ENCODE measurements at regions not wholly inside any gene's neighbourhood (a gene's known extent, or its start where the extent isn't known, plus 50 kb on each side); places are given as distances from the start of the nearest gene placed in this dataset.

- no peaks in the 10 kb centered on the region for H3K4me1 Mint-ChIP-seq (ENCODE audit: low read depth)
- no peak overlapping the region for H3K4me3 Mint-ChIP-seq
- no peak for DNase-seq
- no peaks in the 10 kb centered on the region for H3K27me3 Mint-ChIP-seq
- no peaks in the 10 kb centered on the region for H3K36me3 Mint-ChIP-seq
- H3K9me3 Mint-ChIP-seq = peaks cover 7% of the 10 kb centered on the region
- no peak overlapping the region for H3K27ac Mint-ChIP-seq
- ChIA-PET CTCF (no interaction called here), POLR2A (no interaction called here)
- intact Hi-C loops (cut with micrococcal nuclease) = no loop called here
These were observed 332.1 kb downstream of the CTTN start for GRCh38 chr11:70730411-70730810.

- Mint-ChIP-seq H3K27me3 (no peaks in the 10 kb centered on the region), H3K4me3 (no peak overlapping the region), H3K9me3 (peaks cover 7% of the 10 kb centered on the region), H3K36me3 (no peaks in the 10 kb centered on the region), H3K27ac (no peak overlapping the region), H3K4me1 (ENCODE audit: low read depth) (no peaks in the 10 kb centered on the region)
- intact Hi-C loops (cut with micrococcal nuclease) = no loop called here
- ChIA-PET CTCF (no interaction called here), POLR2A (no interaction called here)
- DNase-seq = no peak
These were observed 333.1 kb downstream of the CTTN start for GRCh38 chr11:70731271-70732022.

DNA sequence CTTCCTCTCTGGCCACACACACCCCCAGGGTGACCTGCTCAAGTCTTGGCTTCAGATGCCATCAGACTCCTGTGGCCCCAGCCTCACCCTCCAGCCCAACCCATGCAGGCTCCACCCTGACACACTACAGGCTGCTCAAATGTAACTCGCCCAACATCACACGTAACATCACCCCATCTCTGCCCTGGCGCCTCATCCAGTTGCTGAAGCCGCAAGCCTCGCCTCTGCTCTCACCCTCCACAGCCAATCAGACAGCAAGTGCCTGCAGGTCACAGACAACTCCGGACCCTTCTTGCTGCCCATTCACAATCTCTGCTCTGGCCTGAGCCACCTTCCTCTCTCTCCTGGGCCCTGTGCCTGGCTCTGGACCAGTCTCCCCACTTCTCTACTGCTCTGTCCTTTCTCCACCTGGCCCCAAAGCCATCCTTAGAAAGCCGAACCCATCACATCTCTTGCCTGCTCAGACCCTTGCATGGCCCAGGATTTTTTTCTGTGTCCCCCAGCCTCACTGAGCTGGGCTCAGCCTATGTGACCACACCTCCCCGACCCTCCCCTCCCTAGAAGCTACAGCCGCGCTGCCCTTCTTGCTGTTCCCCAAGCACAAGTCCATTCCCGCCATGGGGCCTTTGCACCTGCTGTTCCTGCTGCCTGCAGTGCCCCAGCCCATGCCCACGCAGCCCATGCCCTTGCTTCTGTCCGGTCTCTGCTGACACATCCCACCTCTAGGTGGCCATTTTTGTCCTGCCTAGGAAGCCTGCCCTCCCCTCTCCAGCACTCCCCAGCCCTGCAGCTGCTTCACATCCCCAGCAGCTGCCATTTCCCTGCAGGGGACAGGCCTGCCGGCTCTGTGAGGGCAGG is 333.9 kb downstream of the CTTN start:
- DNase-seq = no peak
- Mint-ChIP-seq H3K27ac (no peak overlapping the region), H3K4me1 (ENCODE audit: low read depth) (no peaks in the 10 kb centered on the region), H3K4me3 (no peak overlapping the region), H3K27me3 (no peaks in the 10 kb centered on the region), H3K36me3 (no peaks in the 10 kb centered on the region), H3K9me3 (peaks cover under 1% of the 10 kb centered on the region)
- POLR2A ChIA-PET = no interaction called here
- intact Hi-C loops (cut with micrococcal nuclease) = no loop called here
- CTCF ChIA-PET = no interaction called here

- CTCF ChIA-PET = no interaction called here
- H3K27ac Mint-ChIP-seq = no peak overlapping the region
- intact Hi-C loops (cut with micrococcal nuclease) = no loop called here
These were observed 334.5 kb downstream of the CTTN start for GRCh38 chr11:70732881-70733196.

GRCh38 chr11:70733327-70734325 is 335.3 kb downstream of the CTTN start:
- DNase-seq = no peak
- no peak overlapping the region for H3K27ac Mint-ChIP-seq
- H3K4me1 Mint-ChIP-seq (ENCODE audit: low read depth) = no peaks in the 10 kb centered on the region
- H3K36me3 Mint-ChIP-seq = no peaks in the 10 kb centered on the region
- ChIA-PET POLR2A (no interaction called here), CTCF (no interaction called here)
- no peak overlapping the region for H3K4me3 Mint-ChIP-seq
- intact Hi-C loops (cut with micrococcal nuclease) = no loop called here
- no peaks in the 10 kb centered on the region for H3K9me3 Mint-ChIP-seq
- H3K27me3 Mint-ChIP-seq = no peaks in the 10 kb centered on the region

More at GRCh38 chr11:70732881-70733196, 334.5 kb downstream of the CTTN start:
- H3K27me3 Mint-ChIP-seq = no peaks in the 10 kb centered on the region
- no peaks in the 10 kb centered on the region for H3K4me1 Mint-ChIP-seq (ENCODE audit: low read depth)
- DNase-seq = no peak
- POLR2A ChIA-PET = no interaction called here
- no peaks in the 10 kb centered on the region for H3K36me3 Mint-ChIP-seq
- no peak overlapping the region for H3K4me3 Mint-ChIP-seq
- no peaks in the 10 kb centered on the region for H3K9me3 Mint-ChIP-seq

GRCh38 chr11:70734379-70734778 is 336.1 kb downstream of the CTTN start:
- ChIA-PET CTCF (no interaction called here), POLR2A (no interaction called here)
- H3K27ac Mint-ChIP-seq = no peak overlapping the region
- no peaks in the 10 kb centered on the region for H3K27me3 Mint-ChIP-seq
- H3K4me3 Mint-ChIP-seq = no peak overlapping the region
- H3K4me1 Mint-ChIP-seq (ENCODE audit: low read depth) = no peaks in the 10 kb centered on the region
- intact Hi-C loops (cut with micrococcal nuclease) = no loop called here
- H3K9me3 Mint-ChIP-seq = no peaks in the 10 kb centered on the region
- no peaks in the 10 kb centered on the region for H3K36me3 Mint-ChIP-seq
- no peak for DNase-seq

DNA sequence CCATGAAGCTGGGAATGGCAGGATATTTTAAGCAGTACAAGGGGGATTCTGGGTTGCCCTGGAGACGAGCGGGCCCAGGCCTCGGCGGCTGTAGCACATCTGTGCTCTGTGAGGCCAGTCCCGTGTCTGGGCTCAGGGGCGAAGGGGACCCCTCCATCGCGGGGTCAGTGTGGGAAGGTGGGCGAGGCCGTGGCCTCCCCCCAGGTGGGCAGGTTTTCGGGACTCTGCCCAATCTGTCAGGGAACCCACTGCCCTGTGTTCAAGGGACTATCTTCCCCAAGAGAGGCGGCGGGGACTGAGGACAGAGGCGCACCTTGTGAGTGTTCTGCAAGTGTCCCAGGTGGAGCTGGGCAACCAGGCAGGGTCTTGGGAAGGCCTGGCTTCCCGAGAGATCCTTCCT is 336.6 kb downstream of the CTTN start:
- H3K27ac Mint-ChIP-seq = no peak overlapping the region
- no peak overlapping the region for H3K4me3 Mint-ChIP-seq
- no peaks in the 10 kb centered on the region for H3K9me3 Mint-ChIP-seq
- CTCF ChIA-PET = no interaction called here
- POLR2A ChIA-PET = no interaction called here
- H3K4me1 Mint-ChIP-seq (ENCODE audit: low read depth) = no peaks in the 10 kb centered on the region
- intact Hi-C loops (cut with micrococcal nuclease) = no loop called here
- H3K36me3 Mint-ChIP-seq = no peaks in the 10 kb centered on the region
- no peaks in the 10 kb centered on the region for H3K27me3 Mint-ChIP-seq
- no peak for DNase-seq

GRCh38 chr11:70735976-70736375 is 337.6 kb downstream of the CTTN start:
- Mint-ChIP-seq H3K9me3 (no peaks in the 10 kb centered on the region), H3K4me3 (no peak overlapping the region), H3K36me3 (no peaks in the 10 kb centered on the region), H3K27me3 (peaks cover 2% of the 10 kb centered on the region), H3K27ac (no peak overlapping the region), H3K4me1 (ENCODE audit: low read depth) (no peaks in the 10 kb centered on the region)
- ChIA-PET POLR2A (no interaction called here), CTCF (interaction anchor here (0.9 kb wide), 1 partner anchor 20 kb away, joined by 3 read pairs; no protein-coding TSS in a partner anchor)
- intact Hi-C loops (cut with micrococcal nuclease) = no loop called here
- DNase-seq = no peak

DNA sequence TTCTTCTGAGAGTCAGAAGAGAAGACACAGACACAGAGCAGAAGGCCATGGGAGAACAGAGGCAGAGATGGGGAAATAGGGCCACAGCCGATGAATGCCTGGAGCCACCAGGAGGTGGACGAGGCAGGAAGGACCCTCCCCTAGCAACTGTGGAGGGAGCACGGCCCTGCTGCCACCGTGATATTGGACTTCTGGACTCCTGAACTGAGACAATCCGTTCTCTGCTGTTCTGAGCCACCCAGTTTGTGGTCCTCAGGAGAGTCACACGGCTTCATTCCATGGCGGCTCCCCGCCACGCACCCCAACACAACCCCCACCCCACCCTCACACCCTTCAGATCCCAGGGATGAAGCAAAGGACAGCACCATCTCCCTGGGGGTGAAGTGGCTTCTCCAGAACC is 338.1 kb downstream of the CTTN start:
- no peak overlapping the region for H3K27ac Mint-ChIP-seq
- H3K27me3 Mint-ChIP-seq = peaks cover 2% of the 10 kb centered on the region
- H3K4me1 Mint-ChIP-seq (ENCODE audit: low read depth) = no peaks in the 10 kb centered on the region
- H3K4me3 Mint-ChIP-seq = no peak overlapping the region
- H3K9me3 Mint-ChIP-seq = no peaks in the 10 kb centered on the region
- ChIA-PET CTCF (no interaction called here), POLR2A (no interaction called here)
- intact Hi-C loops (cut with micrococcal nuclease) = no loop called here
- DNase-seq = no peak
- no peaks in the 10 kb centered on the region for H3K36me3 Mint-ChIP-seq

DNA sequence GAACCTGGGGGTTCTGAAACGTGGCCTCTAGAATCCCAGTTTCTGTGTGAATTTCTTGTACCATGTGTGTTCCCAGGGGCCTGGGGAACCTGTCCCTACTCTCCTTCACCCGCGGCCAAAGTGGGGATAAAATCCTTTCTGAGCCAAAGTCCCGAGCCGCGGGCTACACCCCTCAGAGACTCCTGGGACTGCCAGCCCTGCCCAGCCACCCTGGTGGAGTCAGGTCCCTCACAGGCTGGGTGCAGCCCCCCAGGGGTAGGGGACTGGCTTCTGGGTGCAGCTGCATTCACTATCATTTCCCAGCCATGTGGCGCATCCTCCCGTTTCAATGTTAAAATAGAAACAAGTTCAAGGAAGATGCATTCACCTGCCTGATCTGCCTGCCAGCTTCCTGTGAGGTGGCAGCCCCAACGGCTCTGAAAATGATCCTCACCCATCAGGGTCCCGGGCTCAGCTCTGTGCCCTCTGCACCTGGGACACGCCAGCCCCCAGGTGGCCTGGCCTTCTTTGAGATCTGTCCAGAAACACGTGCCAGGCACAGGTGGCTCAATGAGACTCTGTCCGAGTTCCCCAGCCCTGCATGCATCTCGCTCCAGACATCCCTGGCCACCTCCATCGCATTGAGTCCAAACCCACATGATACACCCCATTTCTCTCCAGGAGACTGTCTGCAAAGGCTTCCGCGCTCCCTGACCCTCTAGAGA is 338.8 kb downstream of the CTTN start:
- DNase-seq = no peak
- intact Hi-C loops (cut with micrococcal nuclease) = no loop called here
- CTCF ChIA-PET = no interaction called here
- no peaks in the 10 kb centered on the region for H3K36me3 Mint-ChIP-seq
- H3K4me3 Mint-ChIP-seq = no peak overlapping the region
- H3K4me1 Mint-ChIP-seq (ENCODE audit: low read depth) = no peaks in the 10 kb centered on the region
- no peaks in the 10 kb centered on the region for H3K9me3 Mint-ChIP-seq
- peaks cover 2% of the 10 kb centered on the region for H3K27me3 Mint-ChIP-seq
- POLR2A ChIA-PET = no interaction called here
- H3K27ac Mint-ChIP-seq = no peak overlapping the region

DNA sequence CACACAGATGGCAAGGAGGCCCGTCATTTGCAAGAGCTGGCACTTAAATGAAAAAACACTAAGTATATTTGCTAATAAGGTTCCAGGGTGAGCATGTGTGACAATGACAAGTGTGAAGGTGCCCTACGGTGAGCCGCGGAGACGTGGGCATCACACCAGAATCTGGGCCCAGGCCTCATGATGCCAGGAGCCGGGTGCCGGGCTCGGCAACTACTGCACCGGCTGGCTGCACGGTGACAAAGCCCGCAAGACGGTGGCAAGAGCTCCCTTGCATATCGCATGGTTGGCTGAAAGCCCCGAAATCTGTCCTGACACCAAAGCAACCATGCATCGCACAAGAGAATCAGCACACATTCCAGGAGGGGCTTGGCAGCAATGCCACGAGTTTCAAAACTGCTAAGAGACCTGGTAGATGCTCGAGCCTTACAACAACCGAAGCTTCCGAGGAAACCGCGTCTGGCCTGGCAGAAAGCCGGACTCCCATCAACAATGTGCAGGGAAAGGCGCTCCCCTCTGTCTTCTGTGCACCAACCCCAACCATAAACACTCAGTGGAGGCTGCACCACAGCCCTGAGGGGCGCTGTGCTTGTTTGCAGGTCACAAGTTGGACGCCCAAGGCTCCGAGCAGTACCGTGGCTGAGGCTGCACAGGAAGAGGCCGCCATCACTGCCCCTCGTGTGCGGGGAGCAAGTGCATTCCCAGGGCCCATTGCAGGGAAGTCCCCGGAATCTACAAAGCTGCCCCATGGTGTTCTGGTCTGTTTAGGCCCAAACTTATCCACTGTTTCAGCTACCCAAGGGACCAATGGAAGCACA is 339.7 kb downstream of the CTTN start:
- Mint-ChIP-seq H3K27ac (no peak overlapping the region), H3K4me3 (no peak overlapping the region), H3K36me3 (no peaks in the 10 kb centered on the region), H3K9me3 (no peaks in the 10 kb centered on the region), H3K4me1 (ENCODE audit: low read depth) (no peaks in the 10 kb centered on the region), H3K27me3 (peaks cover 3% of the 10 kb centered on the region)
- ChIA-PET CTCF (no interaction called here), POLR2A (no interaction called here)
- intact Hi-C loops (cut with micrococcal nuclease) = no loop called here
- no peak for DNase-seq
